ENCODE measurements at regions not wholly inside any gene's neighbourhood (a gene's known extent, or its start where the extent isn't known, plus 50 kb on each side); places are given as distances from the start of the nearest gene placed in this dataset.

- H3K9me3 ChIP-seq (replicated peaks) = peaks cover 27% of the 10 kb centered on the region
- no peak for DNase-seq
- TF ChIP-seq CTCF (IDR thresholded peaks at IDR 0.05; ENCODE audit: borderline replicate concordance) = no peak
- no peak overlapping the region for H3K4me3 ChIP-seq
- no peaks in the 10 kb centered on the region for H3K36me3 ChIP-seq
- no peaks in the 10 kb centered on the region for H3K4me1 ChIP-seq
- H3K27ac ChIP-seq (replicated peaks) = no peak overlapping the region
- no peaks in the 10 kb centered on the region for H3K27me3 ChIP-seq (ENCODE audit: low read depth)
- intact Hi-C loops (cut with micrococcal nuclease) = no loop called here
These were observed 1082.6 kb upstream of the PHF14 start for GRCh38 chr7:9891056-9891455.

GRCh38 chr7:9900339-9900738, 1073.3 kb upstream of the PHF14 start:
- intact Hi-C loops (cut with micrococcal nuclease) = no loop called here
- no peak for DNase-seq
- H3K4me3 ChIP-seq = no peak overlapping the region
- H3K4me1 ChIP-seq = no peaks in the 10 kb centered on the region
- peaks cover 62% of the 10 kb centered on the region for H3K9me3 ChIP-seq (replicated peaks)
- no peak for TF ChIP-seq CTCF (IDR thresholded peaks at IDR 0.05; ENCODE audit: borderline replicate concordance)
- H3K27ac ChIP-seq (replicated peaks) = no peak overlapping the region
- H3K27me3 ChIP-seq (ENCODE audit: low read depth) = no peaks in the 10 kb centered on the region
- no peaks in the 10 kb centered on the region for H3K36me3 ChIP-seq

GRCh38 chr7:9921326-9921725, 1052.3 kb upstream of the PHF14 start:
- no peaks in the 10 kb centered on the region for H3K4me1 ChIP-seq
- DNase-seq = no peak
- intact Hi-C loops (cut with micrococcal nuclease) = no loop called here
- H3K27me3 ChIP-seq (ENCODE audit: low read depth) = no peaks in the 10 kb centered on the region
- H3K9me3 ChIP-seq (replicated peaks) = peaks cover 14% of the 10 kb centered on the region
- H3K4me3 ChIP-seq = no peak overlapping the region
- no peak for TF ChIP-seq CTCF (IDR thresholded peaks at IDR 0.05; ENCODE audit: borderline replicate concordance)
- no peaks in the 10 kb centered on the region for H3K36me3 ChIP-seq
- H3K27ac ChIP-seq (replicated peaks) = no peak overlapping the region

- no peak for TF ChIP-seq CTCF (IDR thresholded peaks at IDR 0.05; ENCODE audit: borderline replicate concordance)
- Histone ChIP-seq H3K27me3 (ENCODE audit: low read depth) (no peaks in the 10 kb centered on the region), H3K9me3 (replicated peaks) (no peaks in the 10 kb centered on the region), H3K4me1 (no peaks in the 10 kb centered on the region), H3K4me3 (peak overlapping the region; percentile 17), H3K36me3 (no peaks in the 10 kb centered on the region), H3K27ac (replicated peaks) (no peak overlapping the region)
- DNase-seq = no peak
- intact Hi-C loops (cut with micrococcal nuclease) = no loop called here
These were observed 1035.6 kb upstream of the PHF14 start for GRCh38 chr7:9937944-9938631.

GRCh38 chr7:9939176-9939575, 1034.5 kb upstream of the PHF14 start:
- no peak for DNase-seq
- no peaks in the 10 kb centered on the region for H3K9me3 ChIP-seq (replicated peaks)
- no peaks in the 10 kb centered on the region for H3K27me3 ChIP-seq (ENCODE audit: low read depth)
- no peak overlapping the region for H3K27ac ChIP-seq (replicated peaks)
- no peak for TF ChIP-seq CTCF (IDR thresholded peaks at IDR 0.05; ENCODE audit: borderline replicate concordance)
- intact Hi-C loops (cut with micrococcal nuclease) = no loop called here
- H3K4me3 ChIP-seq = no peak overlapping the region
- H3K4me1 ChIP-seq = no peaks in the 10 kb centered on the region
- no peaks in the 10 kb centered on the region for H3K36me3 ChIP-seq

Data from left ventricle myocardium inferior (tissue), 1 donor.